GM18873 (cell line): ENCODE measurements at regions not wholly inside any gene's neighbourhood (a gene's known extent, or its start where the extent isn't known, plus 50 kb on each side); places are given as distances from the start of the nearest gene placed in this dataset.

Source experiments
- ATAC-seq: cut with Tn5 transposase; IDR thresholded peaks from one replicate; pipeline ENCODE4 v1.9.1; 2021; ENCODE audit warnings: mild to moderate bottlenecking, moderate library complexity, moderate number of reproducible peaks; ENCODE audit not compliant: unreplicated experiment, low FRiP score

DNA sequence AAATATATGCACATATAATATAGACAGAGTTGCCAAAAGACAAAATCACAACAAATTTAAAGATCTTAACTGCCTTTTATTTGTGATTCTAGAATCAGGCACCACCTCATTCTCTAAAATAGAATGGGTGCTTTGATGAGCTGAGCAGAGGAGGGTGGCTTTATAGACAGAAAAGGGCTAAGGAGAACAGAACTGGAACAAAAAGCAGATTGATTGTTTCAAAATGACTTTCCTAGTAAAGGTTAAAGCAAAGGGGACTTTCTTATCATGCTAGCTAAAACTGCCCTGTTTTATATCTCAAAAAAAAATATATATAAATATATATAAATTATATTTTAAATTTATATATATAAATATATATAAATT, 287.6 kb downstream of the FAT3 start:
- ATAC-seq: no peak

DNA sequence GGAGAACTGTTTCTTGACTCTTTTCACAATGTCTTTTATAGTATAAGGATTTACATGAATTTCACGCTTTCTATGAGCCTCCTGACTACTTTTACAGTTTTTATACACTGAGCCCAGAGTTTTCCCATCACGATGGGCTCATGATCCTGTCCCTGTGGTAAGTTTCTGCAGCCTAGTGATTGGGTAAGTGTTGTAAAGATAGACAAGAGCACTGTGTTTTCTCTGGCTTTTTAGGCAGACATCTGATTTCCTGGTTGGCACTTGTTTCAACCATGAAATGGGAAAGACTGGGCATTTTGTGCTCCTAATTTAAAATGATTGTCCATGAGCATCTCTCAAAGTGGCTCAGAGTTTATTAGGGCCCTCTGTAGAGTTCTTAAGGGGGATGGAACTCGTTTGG, 299.0 kb downstream of the FAT3 start:
- no peak for ATAC-seq

DNA sequence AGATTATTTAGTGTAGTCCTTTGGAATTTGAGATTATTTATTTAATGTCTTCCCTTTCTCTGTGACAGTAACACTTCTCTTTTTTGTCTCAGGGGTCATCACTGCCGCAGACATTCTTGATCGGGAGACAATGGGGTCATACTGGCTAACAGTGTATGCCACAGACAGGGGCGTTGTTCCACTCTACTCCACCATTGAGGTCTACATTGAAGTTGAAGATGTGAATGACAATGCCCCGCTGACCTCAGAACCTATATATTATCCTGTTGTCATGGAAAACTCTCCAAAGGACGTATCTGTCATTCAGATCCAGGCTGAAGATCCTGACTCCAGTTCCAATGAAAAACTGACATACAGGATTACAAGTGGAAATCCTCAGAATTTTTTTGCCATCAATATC, 299.9 kb downstream of the FAT3 start:
- ATAC-seq: no peak

DNA sequence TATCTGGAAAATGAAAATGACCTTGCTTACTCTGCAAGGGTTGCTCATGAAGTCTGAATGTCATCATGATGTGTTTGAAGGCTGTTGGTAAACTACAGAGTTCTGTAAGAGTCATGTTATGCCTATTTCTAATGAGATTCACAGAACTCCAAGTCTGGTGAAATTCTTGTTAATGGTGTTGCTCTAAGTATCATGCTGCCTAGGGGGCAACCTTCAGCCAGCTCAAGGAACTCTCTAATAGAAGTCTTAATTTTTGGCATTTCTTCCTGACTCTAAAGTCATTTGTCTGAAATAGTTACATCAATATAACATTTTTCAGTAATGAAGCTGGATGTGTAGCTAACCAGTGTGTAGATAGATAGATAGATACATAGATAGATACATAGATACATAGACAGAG, 302.8 kb downstream of the FAT3 start:
- ATAC-seq: no peak

DNA sequence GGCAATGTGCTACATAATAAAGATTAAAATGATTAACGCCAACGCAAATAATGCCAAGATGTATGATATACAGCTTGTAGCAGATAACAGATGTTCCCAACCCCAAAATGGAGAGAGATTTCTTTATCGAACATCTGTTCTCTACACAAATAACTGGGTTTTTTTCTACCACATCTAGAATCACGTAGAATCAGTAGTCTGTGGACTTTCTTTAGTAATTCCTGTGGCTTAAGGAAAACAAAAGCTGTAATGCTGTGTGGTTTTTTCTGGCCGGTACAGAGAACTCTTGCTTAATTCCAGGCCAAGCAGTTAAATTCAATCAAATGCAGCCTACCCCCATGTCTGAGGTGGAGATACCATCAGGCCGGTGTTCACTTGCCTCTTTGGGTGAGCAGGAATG, 303.4 kb downstream of the FAT3 start:
- ATAC-seq: no peak

DNA sequence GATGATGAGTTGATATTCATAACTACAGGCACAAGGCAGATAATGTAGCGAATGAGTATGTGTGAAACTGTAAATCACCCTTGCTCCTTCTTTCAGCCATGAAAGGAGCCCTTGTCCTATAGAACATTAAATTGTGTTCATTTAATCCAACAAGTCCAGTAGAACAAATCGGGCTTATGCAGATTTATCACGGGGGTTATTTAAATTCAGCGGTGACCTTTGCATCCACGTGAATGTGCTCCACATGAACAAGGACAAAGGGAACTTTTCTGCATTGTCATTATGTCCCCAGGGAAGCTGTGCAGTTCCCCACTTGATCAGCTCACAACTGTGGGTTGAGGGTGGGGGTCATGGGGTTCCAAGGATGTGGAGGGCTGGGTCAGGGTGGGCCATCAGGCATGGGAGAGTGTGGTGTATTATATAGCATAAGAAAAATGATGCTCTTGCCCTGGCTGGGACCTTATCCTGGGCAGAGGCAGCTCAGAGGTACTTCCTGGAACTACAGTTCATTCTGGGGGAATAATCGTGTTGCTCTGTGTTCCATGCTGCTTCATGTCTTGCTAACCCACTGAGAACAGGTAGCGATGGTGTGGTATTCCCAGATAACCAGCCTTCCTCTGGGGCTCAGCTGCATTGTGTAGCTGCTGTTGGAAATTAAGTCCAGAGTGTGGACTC, 306.6 kb downstream of the FAT3 start:
- no peak for ATAC-seq

DNA sequence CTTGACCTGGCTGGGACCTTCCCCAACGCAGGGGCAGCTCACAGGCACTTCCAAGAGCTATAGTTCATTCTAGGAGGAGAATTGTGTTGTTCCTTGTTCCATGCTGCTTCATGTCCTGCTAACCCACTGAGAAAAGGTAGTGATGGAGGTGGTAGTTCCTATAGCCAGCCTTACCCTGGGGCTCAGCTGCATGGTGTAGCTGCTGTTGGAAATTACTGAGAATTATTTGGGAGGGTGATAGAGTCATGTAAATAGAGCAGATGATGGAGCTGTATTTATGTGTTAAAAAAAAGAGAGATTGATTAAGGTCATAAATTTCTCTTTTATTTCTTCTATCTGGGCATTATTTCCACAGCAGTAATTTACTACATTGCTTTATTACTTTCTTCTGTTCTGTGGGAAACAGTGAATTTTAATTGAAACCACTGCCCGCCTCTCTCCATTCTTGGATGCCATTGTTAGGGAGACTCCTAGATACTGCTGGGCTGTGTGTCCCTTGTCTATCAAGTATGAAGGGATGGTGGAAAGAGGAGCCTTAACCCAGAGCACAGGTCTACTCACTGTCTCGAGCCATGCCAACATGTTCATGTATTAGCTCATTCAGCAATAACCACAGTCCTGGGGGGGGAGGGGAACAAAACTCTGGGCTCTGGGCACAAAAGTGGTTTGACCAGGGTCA, 309.2 kb downstream of the FAT3 start:
- no peak for ATAC-seq

DNA sequence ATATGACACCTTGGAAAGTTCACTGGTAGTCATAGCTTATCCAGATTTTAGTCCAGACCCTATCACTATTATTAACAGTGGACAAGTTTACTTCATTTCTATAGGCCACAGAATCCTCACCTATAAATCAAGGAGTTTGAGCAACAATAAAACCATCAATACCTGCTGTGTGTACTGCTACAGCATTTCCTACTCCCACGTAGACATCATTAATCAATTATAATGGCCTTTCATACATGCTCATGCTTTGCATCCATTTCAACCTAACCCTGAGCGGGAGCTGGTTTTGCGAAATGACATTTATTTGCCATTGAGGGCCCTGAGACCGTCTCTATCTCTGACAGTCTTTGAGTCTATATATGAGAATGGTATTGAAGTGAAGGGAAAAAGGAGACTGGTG, 312.3 kb downstream of the FAT3 start:
- ATAC-seq: no peak

DNA sequence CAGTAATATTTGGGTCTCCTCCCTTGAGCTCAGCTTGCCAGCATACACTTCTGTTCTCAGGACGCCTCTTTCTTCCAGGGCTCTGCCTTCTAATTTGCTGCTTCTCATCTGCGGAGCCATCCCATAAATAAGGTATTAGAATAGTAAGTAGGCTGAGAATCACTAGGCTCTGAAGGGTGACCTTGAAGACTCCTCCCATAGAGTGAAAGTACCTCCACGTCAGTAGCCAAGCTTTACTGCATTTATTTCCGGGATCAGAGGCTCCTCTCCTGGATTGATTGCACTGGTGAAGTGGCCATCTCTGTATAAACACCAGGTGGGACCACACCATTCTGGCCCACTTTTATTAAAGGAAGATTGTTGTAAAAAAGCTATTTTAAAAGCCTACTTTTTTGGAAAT, 315.5 kb downstream of the FAT3 start:
- ATAC-seq: no peak

DNA sequence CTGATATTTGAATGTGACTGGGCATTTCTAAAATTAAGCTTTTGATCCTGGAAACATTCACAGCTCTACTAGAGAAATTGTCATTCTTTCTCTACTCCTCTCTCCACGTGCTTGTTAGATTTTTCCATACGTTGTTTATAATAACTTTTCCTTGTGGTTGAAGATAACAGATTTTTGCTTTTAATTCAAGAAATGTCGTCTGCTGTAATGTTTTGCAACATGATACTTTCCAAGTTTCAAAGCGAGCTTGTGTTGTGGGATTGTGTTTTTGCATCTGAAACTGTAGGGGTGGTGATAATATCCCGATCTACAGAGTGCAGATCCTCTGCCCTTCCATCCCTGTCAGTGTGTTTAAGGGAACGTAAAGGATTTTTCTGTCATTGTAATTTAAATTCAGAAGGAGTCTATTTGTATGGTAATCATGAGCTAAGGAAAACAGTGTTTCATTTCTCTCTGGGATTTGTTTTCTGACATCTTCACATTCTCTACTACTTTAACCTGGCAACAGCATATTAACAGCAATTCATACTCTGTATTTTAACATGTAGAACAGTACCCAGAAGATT, 321.4 kb downstream of the FAT3 start:
- no peak for ATAC-seq

DNA sequence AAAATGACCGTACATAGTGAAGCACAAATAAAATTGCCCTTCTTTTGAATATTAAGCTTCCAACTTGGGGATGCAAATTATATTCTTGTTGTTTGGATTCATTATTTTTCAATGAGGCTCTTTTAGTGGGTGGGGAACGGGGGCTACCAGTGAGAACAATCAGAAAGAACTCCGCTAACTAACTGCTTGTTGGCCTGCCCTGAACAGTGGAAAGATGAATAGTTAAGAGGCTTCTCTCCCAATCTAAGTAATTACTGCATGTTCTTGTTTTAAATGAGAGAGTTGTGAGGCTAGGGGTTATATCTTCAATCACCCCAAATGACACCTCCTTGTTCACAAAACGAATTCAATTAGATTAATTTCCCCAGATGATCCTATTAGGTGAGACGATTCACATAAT, 322.0 kb downstream of the FAT3 start:
- ATAC-seq: no peak

DNA sequence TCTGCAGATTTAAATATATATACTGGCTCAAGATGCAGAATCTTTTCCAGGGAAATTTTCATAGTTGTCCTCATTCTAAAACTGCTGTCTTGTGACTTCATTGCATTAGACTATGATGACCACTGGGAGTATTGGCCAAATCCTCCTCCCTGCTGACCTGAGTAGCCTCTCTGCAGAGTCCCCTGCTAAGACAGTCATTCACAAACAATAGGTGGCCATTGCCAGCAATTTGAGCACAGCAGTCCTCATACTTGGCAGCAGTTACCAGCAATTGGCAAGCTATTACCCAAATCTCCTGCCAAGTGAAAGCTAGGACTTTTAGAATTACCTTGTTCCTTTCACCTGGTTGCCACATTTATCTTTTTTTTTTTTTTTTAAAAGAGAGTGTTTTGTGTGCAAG, 325.8 kb downstream of the FAT3 start:
- ATAC-seq: no peak

DNA sequence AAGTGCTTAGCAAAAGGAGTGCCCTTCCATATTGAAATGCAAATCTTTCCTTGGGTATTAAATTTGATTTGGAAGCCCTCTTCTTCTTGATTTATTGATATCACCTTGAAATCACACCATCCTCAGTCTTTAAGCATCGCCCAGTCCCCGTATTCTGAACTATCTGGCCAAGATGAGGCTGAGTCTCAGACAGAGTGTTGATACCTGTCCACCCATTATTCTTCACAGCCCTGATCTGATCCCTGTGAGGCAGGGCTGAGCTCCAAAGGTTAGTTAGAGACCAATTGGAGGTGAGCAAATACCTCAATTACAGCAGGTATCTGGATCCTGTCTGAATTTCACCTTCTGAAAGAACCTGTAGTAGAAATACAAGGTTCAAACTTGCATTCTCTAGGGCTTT, 326.3 kb downstream of the FAT3 start:
- no peak for ATAC-seq

DNA sequence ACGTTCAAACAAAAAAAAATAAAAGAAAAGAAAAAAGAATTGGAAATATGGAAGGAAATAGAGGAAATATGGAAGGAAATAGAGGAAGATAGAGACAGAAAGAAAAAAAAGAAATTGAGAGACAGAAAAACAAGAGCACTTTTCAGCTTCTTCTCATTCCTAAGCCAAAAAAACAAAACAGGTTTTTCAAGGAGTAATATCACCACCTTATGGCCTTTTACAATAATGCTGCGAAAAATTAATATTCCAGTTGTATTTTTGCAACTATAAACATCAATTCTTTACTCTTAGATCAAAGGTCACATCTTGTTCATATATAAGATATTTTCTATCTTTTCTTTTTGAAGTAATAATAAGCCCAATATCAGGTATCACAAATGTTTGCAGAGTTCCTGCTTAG, 328.3 kb downstream of the FAT3 start:
- no peak for ATAC-seq

DNA sequence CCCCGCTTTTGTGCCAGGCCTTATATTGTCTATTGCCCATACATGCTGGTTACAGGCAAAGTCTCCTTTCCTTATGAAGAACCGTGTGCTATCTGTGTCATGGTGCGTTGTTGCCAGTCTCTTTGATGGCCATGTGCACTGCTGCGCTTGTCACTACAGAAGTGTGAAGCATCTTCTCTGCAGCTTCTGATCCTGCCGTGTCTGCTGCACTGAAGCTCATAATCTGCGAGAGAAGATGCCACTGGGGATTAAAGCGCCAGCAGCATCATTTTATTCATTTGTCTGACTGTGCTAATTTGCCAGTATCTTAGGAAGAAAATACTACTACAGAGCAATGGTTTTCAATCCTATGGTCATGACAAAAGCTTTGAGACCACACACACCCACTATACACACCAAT, 330.1 kb downstream of the FAT3 start:
- no peak for ATAC-seq

DNA sequence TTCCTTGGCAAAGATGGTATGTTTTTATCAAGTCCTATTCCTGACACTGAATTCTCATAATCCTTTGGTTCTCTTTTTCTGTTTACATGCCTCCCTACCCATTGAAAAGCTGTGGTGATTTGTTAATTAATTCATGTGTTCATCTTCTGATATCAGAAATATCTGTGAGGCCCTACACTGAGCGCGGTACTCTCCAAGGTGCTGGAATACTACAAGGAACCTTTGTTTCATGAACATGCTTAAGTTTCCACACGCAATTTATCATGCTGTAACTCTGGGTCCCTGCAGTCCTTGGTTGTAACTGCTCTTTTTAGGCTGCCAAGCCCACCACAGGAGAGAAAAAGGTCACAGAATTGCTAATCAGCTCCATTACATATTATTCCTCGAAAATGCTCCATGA, 331.8 kb downstream of the FAT3 start:
- no peak for ATAC-seq

DNA sequence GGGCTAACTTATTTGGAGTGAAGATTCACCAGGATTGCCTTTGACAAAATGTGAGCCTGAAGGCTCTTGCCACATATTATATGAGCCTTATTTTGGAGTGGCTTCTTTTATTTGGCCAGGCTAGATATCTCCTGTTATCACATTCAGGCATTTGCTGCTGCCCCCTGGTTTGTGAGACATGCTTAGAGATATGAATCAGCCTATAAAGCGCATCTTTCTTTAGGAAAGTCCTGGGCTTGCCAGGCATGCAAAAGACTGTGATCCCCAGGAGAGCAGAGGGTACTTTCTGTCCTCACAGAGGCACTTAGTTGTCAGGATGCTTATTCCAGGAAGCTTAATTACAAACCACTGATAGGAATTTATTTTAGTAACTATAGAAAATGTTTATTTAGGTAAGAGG, 333.3 kb downstream of the FAT3 start:
- ATAC-seq: no peak

DNA sequence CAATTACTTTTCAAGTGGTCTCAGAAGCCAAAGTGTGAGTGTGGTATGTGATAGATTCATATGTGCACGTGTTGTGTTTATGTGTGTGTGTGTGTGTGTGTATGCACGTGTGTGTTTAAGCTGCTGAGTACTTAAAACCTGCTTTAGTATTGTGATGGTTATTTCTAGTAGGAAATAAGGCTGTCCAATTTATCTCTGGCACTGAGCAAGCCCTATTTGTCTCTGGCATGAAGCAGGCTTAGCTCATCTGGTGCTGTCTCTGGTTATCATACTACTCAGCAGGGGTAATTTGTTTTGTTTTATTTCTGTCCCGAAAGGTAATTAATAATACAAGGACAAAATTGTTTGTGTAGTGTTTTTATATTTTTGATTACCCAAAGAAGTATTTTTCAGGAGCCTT, 333.7 kb downstream of the FAT3 start:
- ATAC-seq: no peak

DNA sequence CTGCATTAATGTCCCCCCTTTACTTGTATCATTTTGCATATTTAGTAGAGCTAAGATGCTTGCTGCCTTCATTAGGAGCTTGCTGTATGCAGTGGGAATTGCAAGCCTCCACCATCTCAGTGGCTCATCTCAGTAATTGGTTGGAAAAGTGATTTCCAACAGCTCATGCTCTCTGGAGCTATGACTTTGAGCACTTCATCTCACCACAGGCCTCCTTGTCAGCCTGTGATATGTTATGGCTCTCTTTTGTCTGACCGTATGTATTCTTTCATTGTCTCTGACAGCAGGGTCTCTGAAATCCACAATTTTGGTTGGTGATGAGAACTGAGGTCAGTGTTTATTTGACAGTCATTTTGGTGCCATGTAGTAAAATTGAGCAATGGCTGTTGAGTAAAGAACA, 345.1 kb downstream of the FAT3 start:
- no peak for ATAC-seq

DNA sequence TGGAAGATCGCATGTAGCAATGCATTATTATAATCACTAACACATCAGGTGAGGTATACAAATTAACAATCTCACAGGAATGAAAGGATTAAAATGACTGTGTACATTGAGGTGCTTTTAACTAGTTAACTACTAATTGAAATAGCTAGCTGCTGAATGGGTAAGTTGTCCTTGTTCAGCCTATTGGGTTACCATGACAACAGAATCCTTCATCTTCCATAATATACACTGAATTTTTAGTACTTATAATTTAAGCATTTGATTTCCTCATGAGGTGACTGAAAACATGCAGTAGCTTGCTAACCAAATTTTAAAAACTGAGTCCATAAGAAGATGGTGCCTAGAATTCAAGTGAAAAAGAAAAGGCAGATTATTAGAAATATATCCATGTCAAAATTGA, 347.9 kb downstream of the FAT3 start:
- no peak for ATAC-seq

DNA sequence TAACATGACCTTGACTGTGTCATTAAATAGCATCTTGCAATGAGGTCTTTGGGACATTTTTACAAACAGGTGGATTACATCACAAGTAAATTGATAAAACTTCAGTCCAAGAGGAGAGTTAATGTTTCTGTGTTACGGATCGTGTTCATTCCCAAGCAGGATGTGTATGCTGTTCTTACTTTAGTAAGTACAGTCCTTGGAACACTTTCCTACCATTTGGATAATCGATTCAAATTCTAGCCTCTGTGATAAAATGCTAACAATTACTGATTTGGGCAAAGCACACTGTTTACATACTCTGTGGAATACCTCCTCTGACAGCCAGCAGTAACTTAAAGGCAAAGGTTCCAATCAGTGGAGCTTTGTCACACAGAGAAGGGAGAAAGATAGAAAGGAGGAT, 351.7 kb downstream of the FAT3 start:
- no peak for ATAC-seq

DNA sequence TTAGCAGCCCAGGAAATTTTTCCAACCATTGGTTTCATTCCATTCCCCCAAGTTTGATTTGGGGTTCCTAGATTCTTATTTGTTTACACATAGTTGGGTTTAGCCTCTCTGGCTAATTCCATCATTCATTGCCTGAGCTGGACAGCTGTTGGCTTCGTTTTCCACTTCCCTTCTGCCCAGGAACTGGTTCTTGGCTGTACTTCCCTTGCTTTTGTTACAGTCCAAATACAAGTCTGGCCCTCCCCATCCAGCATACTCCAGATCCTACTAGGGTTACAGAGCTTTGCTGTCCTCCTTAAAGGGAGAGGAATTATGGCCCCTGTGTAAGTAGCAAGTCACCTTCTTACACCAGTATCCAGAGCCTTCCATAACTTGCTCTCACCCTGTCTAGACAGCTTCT, 356.3 kb downstream of the FAT3 start:
- no peak for ATAC-seq
